GM23338 (cell line): ENCODE measurements at regions not wholly inside any gene's neighbourhood (a gene's known extent, or its start where the extent isn't known, plus 50 kb on each side); places are given as distances from the start of the nearest gene placed in this dataset.

ENCODE experiments used
- ATAC-seq: fragments of 200-7000 bp; cut with Tn5 transposase; 3 replicates; pipeline ENCODE4 v1.9.1; 2020
- DNase-seq: peaks from one replicate; pipeline ENCODE4 v3.0.0-alpha.2; 2015; ENCODE audit warnings: low spot score
- H2AFZ ChIP-seq: fragments of 200-600 bp; sonication (generic); 2 replicates; pipeline ENCODE4 v1.8.0; 2016; ENCODE audit warnings: antibody characterized with exemption, mild to moderate bottlenecking, moderate library complexity
- H3F3A ChIP-seq: fragments of 200-600 bp; sonication (generic); replicated peaks from 2 replicates; pipeline ENCODE4 v1.8.0; 2017; ENCODE audit warnings: antibody characterized with exemption, mixed run types, low read depth
- H3K27ac ChIP-seq: fragments of 200-600 bp; sonication (generic); 2 replicates; pipeline ENCODE4 v1.6.1; 2016; ENCODE audit warnings: low read depth
- H3K27me3 ChIP-seq: fragments of 200-600 bp; sonication (generic); 2 replicates; pipeline ENCODE4 v1.8.0; 2016; ENCODE audit warnings: mild to moderate bottlenecking, mixed run types, moderate library complexity; ENCODE audit not compliant: insufficient read depth
- H3K36me3 ChIP-seq: fragments of 200-600 bp; sonication (generic); 2 replicates; pipeline ENCODE4 v1.8.0; 2016; ENCODE audit warnings: mild to moderate bottlenecking; ENCODE audit not compliant: insufficient read depth
- H3K4me1 ChIP-seq: fragments of 200-600 bp; sonication (generic); 2 replicates; pipeline ENCODE4 v1.8.0; 2016; ENCODE audit warnings: mild to moderate bottlenecking, moderate library complexity; ENCODE audit not compliant: insufficient read depth
- H3K4me2 ChIP-seq: fragments of 200-600 bp; sonication (generic); 2 replicates; pipeline ENCODE4 v1.7.1; 2017; ENCODE audit warnings: mixed run types
- H3K4me3 ChIP-seq: fragments of 200-600 bp; sonication (generic); 2 replicates; pipeline ENCODE4 v1.6.1; 2016; ENCODE audit warnings: mixed run types
- H3K79me2 ChIP-seq: fragments of 200-600 bp; sonication (generic); replicated peaks from 2 replicates; pipeline ENCODE4 v1.8.0; 2017; ENCODE audit warnings: mild to moderate bottlenecking; ENCODE audit not compliant: insufficient read depth
- H3K9me2 ChIP-seq: fragments of 200-600 bp; sonication (generic); 2 replicates; pipeline ENCODE4 v1.8.0; 2017; ENCODE audit not compliant: insufficient read depth
- H4K20me1 ChIP-seq: fragments of 200-600 bp; sonication (generic); replicated peaks from 2 replicates; pipeline ENCODE4 v1.8.0; 2017; ENCODE audit warnings: mild to moderate bottlenecking; ENCODE audit not compliant: insufficient read depth
- H3K27ac Mint-ChIP-seq: 2 replicates; pipeline ENCODE4 v1.8.0; 2020; ENCODE audit warnings: inconsistent platforms, mild to moderate bottlenecking, moderate library complexity, mixed read lengths
- H3K27me3 Mint-ChIP-seq: 3 replicates; pipeline ENCODE4 v1.8.0; 2022; ENCODE audit warnings: low read depth, mild to moderate bottlenecking, moderate library complexity, mixed read lengths, inconsistent platforms; ENCODE audit not compliant: insufficient read depth, poor library complexity
- H3K36me3 Mint-ChIP-seq: 3 replicates; pipeline ENCODE4 v1.8.0; 2021; ENCODE audit warnings: low read depth, mild to moderate bottlenecking, inconsistent platforms, moderate library complexity, mixed read lengths
- H3K4me1 Mint-ChIP-seq: 3 replicates; pipeline ENCODE4 v1.8.0; 2020; ENCODE audit warnings: mild to moderate bottlenecking, inconsistent platforms, mixed read lengths
- H3K4me3 Mint-ChIP-seq: 3 replicates; pipeline ENCODE4 v1.8.0; 2021; ENCODE audit warnings: moderate library complexity, mild to moderate bottlenecking, inconsistent platforms, mixed read lengths
- H3K9me3 Mint-ChIP-seq: 3 replicates; pipeline ENCODE4 v1.8.0; 2020; ENCODE audit warnings: moderate library complexity, mild to moderate bottlenecking, inconsistent platforms, mixed read lengths
- CREB1 ChIP-seq: fragments of 250-450 bp; sonication (Bioruptor Pico); IDR thresholded peaks from 2 replicates; pipeline ENCODE4 v1.5.0; 2020; ENCODE audit warnings: low read depth, mild to moderate bottlenecking, moderate library complexity
- EZH2 ChIP-seq: fragments of 200-600 bp; sonication (generic); IDR thresholded peaks from one replicate; pipeline ENCODE4 v1.8.0; 2017; ENCODE audit warnings: antibody characterized with exemption, mild to moderate bottlenecking, low read depth; ENCODE audit not compliant: unreplicated experiment
- EZH2phosphoT487 ChIP-seq: fragments of 200-600 bp; sonication (generic); IDR thresholded peaks from one replicate; pipeline ENCODE4 v1.8.1; 2018; ENCODE audit warnings: antibody characterized with exemption; ENCODE audit not compliant: unreplicated experiment
- JUNB ChIP-seq: IDR thresholded peaks from one replicate; pipeline ENCODE4 v1.6.1; 2016; ENCODE audit warnings: antibody characterized with exemption; ENCODE audit not compliant: unreplicated experiment
- NANOG ChIP-seq: IDR thresholded peaks from 2 replicates; pipeline ENCODE4 v1.6.1; 2016; ENCODE audit warnings: antibody characterized with exemption, borderline replicate concordance
- POLR2AphosphoS5 ChIP-seq: IDR thresholded peaks from 2 replicates; pipeline ENCODE4 v1.6.1; 2016; ENCODE audit warnings: antibody characterized with exemption, low read depth
- STAT1 ChIP-seq: IDR thresholded peaks from one replicate; pipeline ENCODE4 v1.6.1; 2016; ENCODE audit warnings: antibody characterized with exemption; ENCODE audit not compliant: unreplicated experiment
- ZNF114 ChIP-seq: fragments of 250-450 bp; sonication (Bioruptor Pico); IDR thresholded peaks from 2 replicates; pipeline ENCODE4 v1.5.0; 2020; ENCODE audit warnings: mild to moderate bottlenecking, moderate library complexity
- ZNF331 ChIP-seq: fragments of 250-450 bp; sonication (Bioruptor Pico); IDR thresholded peaks from 2 replicates; pipeline ENCODE4 v1.5.0; 2020; ENCODE audit warnings: low read depth, mild to moderate bottlenecking, moderate library complexity
- TF ChIP-seq, protein P1 (sequence below): IDR thresholded peaks from 2 replicates; pipeline ENCODE4 v1.6.1; 2016; ENCODE audit warnings: antibody characterized with exemption
- TF ChIP-seq, protein P2 (sequence below): IDR thresholded peaks from one replicate; pipeline ENCODE4 v1.6.1; 2018; ENCODE audit warnings: antibody characterized with exemption; ENCODE audit not compliant: unreplicated experiment
- TF ChIP-seq, protein P3 (sequence below): fragments of 250-450 bp; sonication (Bioruptor Pico); IDR thresholded peaks from 2 replicates; pipeline ENCODE4 v1.5.0; 2020; ENCODE audit warnings: mild to moderate bottlenecking, moderate library complexity
- TF ChIP-seq, protein P4 (sequence below), 2 experiments: fragments of 200-600 bp in 1 of 2; sonication (generic) in 1 of 2; conservative IDR thresholded peaks; 2 replicates each; pipeline versions ENCODE4 v1.5.1 to v1.6.1; 2016 to 2017; ENCODE audit warnings: antibody characterized with exemption in 2 of 2, low read depth in 2 of 2, mild to moderate bottlenecking in 2 of 2, moderate library complexity in 1 of 2

DNA sequence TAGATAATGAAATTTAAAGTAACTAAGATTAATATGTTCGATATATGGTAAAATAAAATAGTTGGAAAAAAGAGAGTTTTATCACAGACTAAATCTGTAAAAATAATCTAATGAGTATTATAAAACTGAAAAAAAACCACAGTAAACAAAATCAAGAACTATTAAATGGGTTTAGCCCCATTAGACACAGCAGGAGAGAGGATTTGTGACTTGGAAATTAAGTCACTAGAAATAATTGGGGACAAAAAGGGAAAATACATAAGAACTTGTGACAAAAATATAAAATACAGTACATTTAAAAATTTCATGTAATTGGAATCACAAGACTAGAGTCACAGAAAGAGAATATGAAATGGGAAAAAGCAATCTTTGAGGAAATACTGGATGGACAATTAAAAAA lies 1114.6 kb upstream of the KLHL29 start:
- Histone ChIP-seq H3K4me2 (no peak overlapping the region), H3K36me3 (peaks cover 6% of the 10 kb centered on the region; the same call in 1 of the 2 replicates), H2AFZ (no peak overlapping the region), H3K4me3 (no peak overlapping the region), H4K20me1 (no peaks in the 10 kb centered on the region), H3K9me2 (no peaks in the 10 kb centered on the region), H3F3A (no peaks in the 10 kb centered on the region), H3K79me2 (no peaks in the 10 kb centered on the region), H3K27me3 (no peaks in the 10 kb centered on the region), H3K27ac (no peak overlapping the region), H3K4me1 (no peaks in the 10 kb centered on the region)
- no peak overlapping the region for H3K4me3 Mint-ChIP-seq
- H3K36me3 Mint-ChIP-seq = peaks cover 6% of the 10 kb centered on the region; the same call in 2 of the 3 replicates
- ATAC-seq (no peak), DNase-seq (no peak)
- TF ChIP-seq, protein P1, sequence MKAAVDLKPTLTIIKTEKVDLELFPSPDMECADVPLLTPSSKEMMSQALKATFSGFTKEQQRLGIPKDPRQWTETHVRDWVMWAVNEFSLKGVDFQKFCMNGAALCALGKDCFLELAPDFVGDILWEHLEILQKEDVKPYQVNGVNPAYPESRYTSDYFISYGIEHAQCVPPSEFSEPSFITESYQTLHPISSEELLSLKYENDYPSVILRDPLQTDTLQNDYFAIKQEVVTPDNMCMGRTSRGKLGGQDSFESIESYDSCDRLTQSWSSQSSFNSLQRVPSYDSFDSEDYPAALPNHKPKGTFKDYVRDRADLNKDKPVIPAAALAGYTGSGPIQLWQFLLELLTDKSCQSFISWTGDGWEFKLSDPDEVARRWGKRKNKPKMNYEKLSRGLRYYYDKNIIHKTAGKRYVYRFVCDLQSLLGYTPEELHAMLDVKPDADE = no peak
- TF ChIP-seq, protein P2, sequence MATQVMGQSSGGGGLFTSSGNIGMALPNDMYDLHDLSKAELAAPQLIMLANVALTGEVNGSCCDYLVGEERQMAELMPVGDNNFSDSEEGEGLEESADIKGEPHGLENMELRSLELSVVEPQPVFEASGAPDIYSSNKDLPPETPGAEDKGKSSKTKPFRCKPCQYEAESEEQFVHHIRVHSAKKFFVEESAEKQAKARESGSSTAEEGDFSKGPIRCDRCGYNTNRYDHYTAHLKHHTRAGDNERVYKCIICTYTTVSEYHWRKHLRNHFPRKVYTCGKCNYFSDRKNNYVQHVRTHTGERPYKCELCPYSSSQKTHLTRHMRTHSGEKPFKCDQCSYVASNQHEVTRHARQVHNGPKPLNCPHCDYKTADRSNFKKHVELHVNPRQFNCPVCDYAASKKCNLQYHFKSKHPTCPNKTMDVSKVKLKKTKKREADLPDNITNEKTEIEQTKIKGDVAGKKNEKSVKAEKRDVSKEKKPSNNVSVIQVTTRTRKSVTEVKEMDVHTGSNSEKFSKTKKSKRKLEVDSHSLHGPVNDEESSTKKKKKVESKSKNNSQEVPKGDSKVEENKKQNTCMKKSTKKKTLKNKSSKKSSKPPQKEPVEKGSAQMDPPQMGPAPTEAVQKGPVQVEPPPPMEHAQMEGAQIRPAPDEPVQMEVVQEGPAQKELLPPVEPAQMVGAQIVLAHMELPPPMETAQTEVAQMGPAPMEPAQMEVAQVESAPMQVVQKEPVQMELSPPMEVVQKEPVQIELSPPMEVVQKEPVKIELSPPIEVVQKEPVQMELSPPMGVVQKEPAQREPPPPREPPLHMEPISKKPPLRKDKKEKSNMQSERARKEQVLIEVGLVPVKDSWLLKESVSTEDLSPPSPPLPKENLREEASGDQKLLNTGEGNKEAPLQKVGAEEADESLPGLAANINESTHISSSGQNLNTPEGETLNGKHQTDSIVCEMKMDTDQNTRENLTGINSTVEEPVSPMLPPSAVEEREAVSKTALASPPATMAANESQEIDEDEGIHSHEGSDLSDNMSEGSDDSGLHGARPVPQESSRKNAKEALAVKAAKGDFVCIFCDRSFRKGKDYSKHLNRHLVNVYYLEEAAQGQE = no peak
- TF ChIP-seq POLR2AphosphoS5 (no peak), JUNB (no peak), NANOG (no peak), EZH2phosphoT487 (no peak), ZNF114 (no peak), ZNF331 (CRISPR knock-in tag) (no peak), STAT1 (no peak), CREB1 (CRISPR knock-in tag) (no peak), EZH2 (no peak)
- TF ChIP-seq, protein P3, sequence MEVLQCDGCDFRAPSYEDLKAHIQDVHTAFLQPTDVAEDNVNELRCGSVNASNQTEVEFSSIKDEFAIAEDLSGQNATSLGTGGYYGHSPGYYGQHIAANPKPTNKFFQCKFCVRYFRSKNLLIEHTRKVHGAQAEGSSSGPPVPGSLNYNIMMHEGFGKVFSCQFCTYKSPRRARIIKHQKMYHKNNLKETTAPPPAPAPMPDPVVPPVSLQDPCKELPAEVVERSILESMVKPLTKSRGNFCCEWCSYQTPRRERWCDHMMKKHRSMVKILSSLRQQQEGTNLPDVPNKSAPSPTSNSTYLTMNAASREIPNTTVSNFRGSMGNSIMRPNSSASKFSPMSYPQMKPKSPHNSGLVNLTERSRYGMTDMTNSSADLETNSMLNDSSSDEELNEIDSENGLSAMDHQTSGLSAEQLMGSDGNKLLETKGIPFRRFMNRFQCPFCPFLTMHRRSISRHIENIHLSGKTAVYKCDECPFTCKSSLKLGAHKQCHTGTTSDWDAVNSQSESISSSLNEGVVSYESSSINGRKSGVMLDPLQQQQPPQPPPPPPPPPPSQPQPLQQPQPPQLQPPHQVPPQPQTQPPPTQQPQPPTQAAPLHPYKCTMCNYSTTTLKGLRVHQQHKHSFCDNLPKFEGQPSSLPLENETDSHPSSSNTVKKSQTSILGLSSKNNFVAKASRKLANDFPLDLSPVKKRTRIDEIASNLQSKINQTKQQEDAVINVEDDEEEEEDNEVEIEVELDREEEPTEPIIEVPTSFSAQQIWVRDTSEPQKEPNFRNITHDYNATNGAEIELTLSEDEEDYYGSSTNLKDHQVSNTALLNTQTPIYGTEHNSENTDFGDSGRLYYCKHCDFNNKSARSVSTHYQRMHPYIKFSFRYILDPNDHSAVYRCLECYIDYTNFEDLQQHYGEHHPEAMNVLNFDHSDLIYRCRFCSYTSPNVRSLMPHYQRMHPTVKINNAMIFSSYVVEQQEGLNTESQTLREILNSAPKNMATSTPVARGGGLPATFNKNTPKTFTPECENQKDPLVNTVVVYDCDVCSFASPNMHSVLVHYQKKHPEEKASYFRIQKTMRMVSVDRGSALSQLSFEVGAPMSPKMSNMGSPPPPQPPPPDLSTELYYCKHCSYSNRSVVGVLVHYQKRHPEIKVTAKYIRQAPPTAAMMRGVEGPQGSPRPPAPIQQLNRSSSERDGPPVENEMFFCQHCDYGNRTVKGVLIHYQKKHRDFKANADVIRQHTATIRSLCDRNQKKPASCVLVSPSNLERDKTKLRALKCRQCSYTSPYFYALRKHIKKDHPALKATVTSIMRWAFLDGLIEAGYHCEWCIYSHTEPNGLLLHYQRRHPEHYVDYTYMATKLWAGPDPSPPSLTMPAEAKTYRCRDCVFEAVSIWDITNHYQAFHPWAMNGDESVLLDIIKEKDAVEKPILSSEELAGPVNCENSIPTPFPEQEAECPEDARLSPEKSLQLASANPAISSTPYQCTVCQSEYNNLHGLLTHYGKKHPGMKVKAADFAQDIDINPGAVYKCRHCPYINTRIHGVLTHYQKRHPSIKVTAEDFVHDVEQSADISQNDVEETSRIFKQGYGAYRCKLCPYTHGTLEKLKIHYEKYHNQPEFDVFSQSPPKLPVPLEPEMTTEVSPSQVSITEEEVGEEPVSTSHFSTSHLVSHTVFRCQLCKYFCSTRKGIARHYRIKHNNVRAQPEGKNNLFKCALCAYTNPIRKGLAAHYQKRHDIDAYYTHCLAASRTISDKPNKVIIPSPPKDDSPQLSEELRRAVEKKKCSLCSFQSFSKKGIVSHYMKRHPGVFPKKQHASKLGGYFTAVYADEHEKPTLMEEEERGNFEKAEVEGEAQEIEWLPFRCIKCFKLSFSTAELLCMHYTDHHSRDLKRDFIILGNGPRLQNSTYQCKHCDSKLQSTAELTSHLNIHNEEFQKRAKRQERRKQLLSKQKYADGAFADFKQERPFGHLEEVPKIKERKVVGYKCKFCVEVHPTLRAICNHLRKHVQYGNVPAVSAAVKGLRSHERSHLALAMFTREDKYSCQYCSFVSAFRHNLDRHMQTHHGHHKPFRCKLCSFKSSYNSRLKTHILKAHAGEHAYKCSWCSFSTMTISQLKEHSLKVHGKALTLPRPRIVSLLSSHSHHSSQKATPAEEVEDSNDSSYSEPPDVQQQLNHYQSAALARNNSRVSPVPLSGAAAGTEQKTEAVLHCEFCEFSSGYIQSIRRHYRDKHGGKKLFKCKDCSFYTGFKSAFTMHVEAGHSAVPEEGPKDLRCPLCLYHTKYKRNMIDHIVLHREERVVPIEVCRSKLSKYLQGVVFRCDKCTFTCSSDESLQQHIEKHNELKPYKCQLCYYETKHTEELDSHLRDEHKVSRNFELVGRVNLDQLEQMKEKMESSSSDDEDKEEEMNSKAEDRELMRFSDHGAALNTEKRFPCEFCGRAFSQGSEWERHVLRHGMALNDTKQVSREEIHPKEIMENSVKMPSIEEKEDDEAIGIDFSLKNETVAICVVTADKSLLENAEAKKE (CRISPR knock-in tag) = no peak
- TF ChIP-seq, protein P4, sequence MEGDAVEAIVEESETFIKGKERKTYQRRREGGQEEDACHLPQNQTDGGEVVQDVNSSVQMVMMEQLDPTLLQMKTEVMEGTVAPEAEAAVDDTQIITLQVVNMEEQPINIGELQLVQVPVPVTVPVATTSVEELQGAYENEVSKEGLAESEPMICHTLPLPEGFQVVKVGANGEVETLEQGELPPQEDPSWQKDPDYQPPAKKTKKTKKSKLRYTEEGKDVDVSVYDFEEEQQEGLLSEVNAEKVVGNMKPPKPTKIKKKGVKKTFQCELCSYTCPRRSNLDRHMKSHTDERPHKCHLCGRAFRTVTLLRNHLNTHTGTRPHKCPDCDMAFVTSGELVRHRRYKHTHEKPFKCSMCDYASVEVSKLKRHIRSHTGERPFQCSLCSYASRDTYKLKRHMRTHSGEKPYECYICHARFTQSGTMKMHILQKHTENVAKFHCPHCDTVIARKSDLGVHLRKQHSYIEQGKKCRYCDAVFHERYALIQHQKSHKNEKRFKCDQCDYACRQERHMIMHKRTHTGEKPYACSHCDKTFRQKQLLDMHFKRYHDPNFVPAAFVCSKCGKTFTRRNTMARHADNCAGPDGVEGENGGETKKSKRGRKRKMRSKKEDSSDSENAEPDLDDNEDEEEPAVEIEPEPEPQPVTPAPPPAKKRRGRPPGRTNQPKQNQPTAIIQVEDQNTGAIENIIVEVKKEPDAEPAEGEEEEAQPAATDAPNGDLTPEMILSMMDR (conservative IDR thresholded peaks at IDR 0.05; ENCODE audit: low read depth in 2 of 2) = no peak
- H3K27me3 Mint-ChIP-seq = peaks cover 2% of the 10 kb centered on the region
- H3K4me1 Mint-ChIP-seq = peaks cover 4% of the 10 kb centered on the region
- H3K9me3 Mint-ChIP-seq = peaks cover 13% of the 10 kb centered on the region
- H3K27ac Mint-ChIP-seq = no peak overlapping the region
